Parathyroid adenoma (tissue), 2 donors: ENCODE measurements at regions not wholly inside any gene's neighbourhood (a gene's known extent, or its start where the extent isn't known, plus 50 kb on each side); places are given as distances from the start of the nearest gene placed in this dataset.

Source experiments
- H2AFZ ChIP-seq: fragments of 300-600 bp; sonication (generic); one replicate; pipeline ENCODE4 v1.7.0; 2017; ENCODE audit warnings: antibody characterized with exemption, mild to moderate bottlenecking
- H3K27ac ChIP-seq: fragments of 300-600 bp; sonication (generic); one replicate; pipeline ENCODE4 v1.7.0; 2017
- H3K27me3 ChIP-seq: fragments of 300-600 bp; sonication (generic); one replicate; pipeline ENCODE4 v1.7.0; 2017; ENCODE audit warnings: low read length; ENCODE audit not compliant: control insufficient read depth, insufficient read depth
- H3K36me3 ChIP-seq: fragments of 300-600 bp; sonication (generic); one replicate; pipeline ENCODE4 v1.7.0; 2017; ENCODE audit warnings: low read length; ENCODE audit not compliant: control insufficient read depth, insufficient read depth
- H3K4me1 ChIP-seq: fragments of 300-600 bp; sonication (generic); one replicate; pipeline ENCODE4 v1.7.0; 2017; ENCODE audit warnings: control low read depth
- H3K4me2 ChIP-seq: fragments of 300-600 bp; sonication (generic); one replicate; pipeline ENCODE4 v1.7.0; 2017; ENCODE audit warnings: low read length
- H3K4me3 ChIP-seq: fragments of 300-600 bp; sonication (generic); one replicate; pipeline ENCODE4 v1.7.0; 2017; ENCODE audit warnings: low read depth, low read length
- H3K79me2 ChIP-seq: fragments of 300-600 bp; sonication (generic); one replicate; pipeline ENCODE4 v1.7.0; 2017; ENCODE audit warnings: control low read depth
- H3K9ac ChIP-seq: fragments of 300-600 bp; sonication (generic); one replicate; pipeline ENCODE4 v1.7.0; 2017; ENCODE audit warnings: mild to moderate bottlenecking
- H3K9me3 ChIP-seq: fragments of 300-600 bp; sonication (generic); one replicate; pipeline ENCODE4 v1.7.0; 2017; ENCODE audit warnings: low read length; ENCODE audit not compliant: control insufficient read depth
- TF ChIP-seq, protein P1 (sequence below): fragments of 300-600 bp; sonication (generic); IDR thresholded peaks from one replicate; pipeline ENCODE4 v1.7.0; 2017; ENCODE audit warnings: antibody characterized with exemption, mild to moderate bottlenecking
- donor health status: primary hyperparathyroidism.

DNA sequence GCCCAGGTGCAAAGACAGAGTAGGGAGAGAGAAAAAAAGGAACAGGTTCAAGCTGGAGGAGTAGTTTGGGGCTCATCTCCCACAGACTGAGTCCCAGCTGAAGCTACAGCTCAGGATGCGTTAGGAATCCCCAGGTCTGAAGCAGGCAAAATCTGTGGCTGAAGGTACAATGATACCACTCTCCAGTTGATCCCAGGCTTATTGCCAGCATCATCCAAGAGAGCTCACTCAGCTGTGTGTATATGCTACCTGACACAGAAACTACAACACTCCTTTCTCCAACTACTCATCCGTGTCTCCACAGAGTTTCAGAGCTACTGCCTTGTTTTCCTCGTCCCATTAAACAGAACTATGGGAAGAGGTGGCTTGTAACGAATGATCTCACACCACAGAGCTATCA is 851.3 kb downstream of the GRID1 start:
- Histone ChIP-seq H3K36me3 (no peaks in the 10 kb centered on the region), H3K79me2 (no peaks in the 10 kb centered on the region), H3K27ac (no peak overlapping the region), H3K4me2 (no peak overlapping the region), H3K9me3 (no peaks in the 10 kb centered on the region), H3K9ac (no peak overlapping the region), H3K4me1 (no peaks in the 10 kb centered on the region), H2AFZ (no peak overlapping the region), H3K27me3 (no peaks in the 10 kb centered on the region), H3K4me3 (no peak overlapping the region)
- TF ChIP-seq, protein P1, sequence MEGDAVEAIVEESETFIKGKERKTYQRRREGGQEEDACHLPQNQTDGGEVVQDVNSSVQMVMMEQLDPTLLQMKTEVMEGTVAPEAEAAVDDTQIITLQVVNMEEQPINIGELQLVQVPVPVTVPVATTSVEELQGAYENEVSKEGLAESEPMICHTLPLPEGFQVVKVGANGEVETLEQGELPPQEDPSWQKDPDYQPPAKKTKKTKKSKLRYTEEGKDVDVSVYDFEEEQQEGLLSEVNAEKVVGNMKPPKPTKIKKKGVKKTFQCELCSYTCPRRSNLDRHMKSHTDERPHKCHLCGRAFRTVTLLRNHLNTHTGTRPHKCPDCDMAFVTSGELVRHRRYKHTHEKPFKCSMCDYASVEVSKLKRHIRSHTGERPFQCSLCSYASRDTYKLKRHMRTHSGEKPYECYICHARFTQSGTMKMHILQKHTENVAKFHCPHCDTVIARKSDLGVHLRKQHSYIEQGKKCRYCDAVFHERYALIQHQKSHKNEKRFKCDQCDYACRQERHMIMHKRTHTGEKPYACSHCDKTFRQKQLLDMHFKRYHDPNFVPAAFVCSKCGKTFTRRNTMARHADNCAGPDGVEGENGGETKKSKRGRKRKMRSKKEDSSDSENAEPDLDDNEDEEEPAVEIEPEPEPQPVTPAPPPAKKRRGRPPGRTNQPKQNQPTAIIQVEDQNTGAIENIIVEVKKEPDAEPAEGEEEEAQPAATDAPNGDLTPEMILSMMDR = no peak

DNA sequence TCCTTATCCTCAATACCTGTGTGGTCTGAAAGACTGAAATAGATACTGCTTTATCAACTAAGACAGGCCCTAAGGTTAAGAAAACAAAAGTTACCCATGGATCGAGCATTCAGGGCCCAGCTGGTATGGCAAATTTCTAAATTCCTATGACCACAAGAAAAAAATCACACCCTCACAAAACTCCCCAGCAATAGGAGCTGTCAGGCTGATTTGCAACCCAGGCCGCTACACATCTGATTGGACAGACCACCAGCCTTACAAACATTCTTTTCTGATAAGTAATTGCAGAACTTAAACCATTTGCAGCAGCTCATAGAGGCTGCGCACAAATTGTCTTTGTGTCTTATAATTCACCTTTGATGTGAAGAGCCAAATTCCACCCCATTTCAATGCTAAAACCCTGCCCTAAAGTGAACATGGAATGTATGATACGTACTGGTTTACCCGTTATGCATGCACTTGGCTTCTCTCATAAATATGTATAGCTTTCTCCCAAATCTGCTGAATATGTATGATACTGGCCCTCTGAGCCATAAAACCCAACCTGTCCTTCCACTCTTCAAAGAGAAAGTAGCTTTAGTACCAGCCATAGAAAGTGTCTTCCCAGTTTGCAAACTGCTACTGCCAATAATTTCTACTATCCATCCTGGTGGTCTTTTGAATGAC is 842.5 kb downstream of the GRID1 start:
- no peak overlapping the region for H3K27ac ChIP-seq

DNA sequence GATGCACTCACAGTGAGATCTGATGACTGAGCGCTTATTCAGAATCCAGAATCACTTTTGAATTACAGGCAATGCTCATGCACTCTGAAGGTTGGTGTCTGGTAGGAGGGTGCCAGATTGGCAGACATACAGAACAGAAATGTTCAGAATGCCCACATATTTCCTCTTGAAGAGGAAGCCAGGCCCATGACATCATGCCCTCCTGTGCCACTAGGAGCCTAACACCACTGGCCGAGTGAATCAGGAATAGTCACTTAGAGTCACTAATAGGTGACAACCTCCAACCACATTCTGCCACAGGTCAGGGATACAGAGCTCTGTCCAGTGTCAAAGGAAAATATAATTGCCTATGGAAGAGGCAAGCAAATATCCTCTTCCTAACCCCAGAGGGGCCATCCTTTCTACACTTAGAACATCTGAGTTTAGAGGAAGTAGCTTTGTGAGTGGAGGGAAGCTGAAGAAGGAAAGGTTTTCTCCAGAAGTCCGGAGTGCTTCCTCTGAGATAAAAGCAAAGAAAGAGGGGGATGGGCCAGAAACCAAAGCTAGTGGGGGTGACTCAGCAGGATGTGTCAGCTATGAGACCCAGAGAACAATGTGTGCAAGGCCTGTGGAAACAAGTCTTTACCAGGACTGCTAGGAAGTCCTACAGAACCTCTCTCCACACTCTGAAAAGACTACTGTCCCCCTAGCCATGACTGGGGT is 838.8 kb downstream of the GRID1 start:
- Histone ChIP-seq H2AFZ (no peak overlapping the region), H3K4me2 (no peak overlapping the region), H3K36me3 (peaks cover 3% of the 10 kb centered on the region), H3K4me1 (no peaks in the 10 kb centered on the region), H3K9ac (no peak overlapping the region), H3K9me3 (no peaks in the 10 kb centered on the region), H3K79me2 (no peaks in the 10 kb centered on the region), H3K27me3 (no peaks in the 10 kb centered on the region), H3K4me3 (no peak overlapping the region), H3K27ac (no peak overlapping the region)
- TF ChIP-seq, protein P1 = no peak

More for the DNA sequence above, 842.5 kb downstream of the GRID1 start:
- Histone ChIP-seq H3K9ac (no peak overlapping the region), H3K79me2 (no peaks in the 10 kb centered on the region), H3K27me3 (no peaks in the 10 kb centered on the region), H3K9me3 (no peaks in the 10 kb centered on the region), H3K4me3 (no peak overlapping the region), H3K4me2 (no peak overlapping the region), H3K4me1 (no peaks in the 10 kb centered on the region), H3K36me3 (peaks cover 3% of the 10 kb centered on the region), H2AFZ (no peak overlapping the region)
- TF ChIP-seq, protein P1 = no peak

DNA sequence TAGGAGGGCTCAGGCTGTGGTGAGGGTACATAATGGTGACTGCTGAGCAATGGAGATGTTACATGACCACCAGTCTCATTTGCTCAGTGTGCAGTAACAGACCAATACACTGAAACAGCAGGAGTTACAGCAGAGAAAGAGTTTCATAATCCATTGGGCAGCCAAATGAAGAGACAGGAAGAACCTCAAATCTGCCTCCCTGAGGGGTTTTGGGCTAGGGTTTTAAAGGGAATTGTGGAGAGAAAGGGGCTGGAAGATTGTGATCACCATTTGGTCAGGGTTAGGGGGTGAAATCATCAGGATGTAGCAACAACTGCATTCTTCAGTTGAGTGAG is 838.3 kb downstream of the GRID1 start:
- no peaks in the 10 kb centered on the region for H3K4me1 ChIP-seq
- no peak overlapping the region for H3K4me3 ChIP-seq
- H3K4me2 ChIP-seq = no peak overlapping the region
- H3K79me2 ChIP-seq = no peaks in the 10 kb centered on the region
- H3K9me3 ChIP-seq = no peaks in the 10 kb centered on the region
- peaks cover 3% of the 10 kb centered on the region for H3K36me3 ChIP-seq
- TF ChIP-seq, protein P1 = no peak
- H3K27ac ChIP-seq = no peak overlapping the region
- H3K9ac ChIP-seq = no peak overlapping the region
- no peaks in the 10 kb centered on the region for H3K27me3 ChIP-seq
- H2AFZ ChIP-seq = no peak overlapping the region

DNA sequence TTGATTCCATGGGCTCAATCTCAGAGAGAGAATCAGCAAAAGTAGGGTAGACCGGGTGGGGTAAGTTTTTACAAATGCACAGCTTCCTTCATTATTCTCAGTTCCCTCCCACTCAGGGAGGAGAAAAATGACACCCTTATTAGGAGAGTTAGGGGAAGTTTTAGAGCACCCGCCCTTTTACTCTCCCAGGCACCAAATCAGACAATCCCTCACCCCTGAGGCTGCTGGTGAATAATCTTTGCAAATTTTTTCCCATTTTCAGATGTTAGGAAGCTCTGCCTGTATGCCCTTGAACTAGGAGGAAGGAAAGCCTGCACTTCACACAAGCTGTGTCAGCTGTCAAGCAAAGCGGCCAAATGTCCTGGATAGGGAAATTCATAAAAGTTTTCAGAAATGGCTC is 834.9 kb downstream of the GRID1 start:
- Histone ChIP-seq H3K4me1 (no peaks in the 10 kb centered on the region), H3K4me2 (no peak overlapping the region), H2AFZ (no peak overlapping the region), H3K9me3 (no peaks in the 10 kb centered on the region), H3K79me2 (no peaks in the 10 kb centered on the region), H3K27ac (no peak overlapping the region), H3K27me3 (no peaks in the 10 kb centered on the region), H3K36me3 (no peaks in the 10 kb centered on the region), H3K4me3 (no peak overlapping the region), H3K9ac (no peak overlapping the region)
- TF ChIP-seq, protein P1 = no peak
